ENCODE measurements at regions not wholly inside any gene's neighbourhood (a gene's known extent, or its start where the extent isn't known, plus 50 kb on each side); places are given as distances from the start of the nearest gene placed in this dataset.

- TF ChIP-seq, protein P1, sequence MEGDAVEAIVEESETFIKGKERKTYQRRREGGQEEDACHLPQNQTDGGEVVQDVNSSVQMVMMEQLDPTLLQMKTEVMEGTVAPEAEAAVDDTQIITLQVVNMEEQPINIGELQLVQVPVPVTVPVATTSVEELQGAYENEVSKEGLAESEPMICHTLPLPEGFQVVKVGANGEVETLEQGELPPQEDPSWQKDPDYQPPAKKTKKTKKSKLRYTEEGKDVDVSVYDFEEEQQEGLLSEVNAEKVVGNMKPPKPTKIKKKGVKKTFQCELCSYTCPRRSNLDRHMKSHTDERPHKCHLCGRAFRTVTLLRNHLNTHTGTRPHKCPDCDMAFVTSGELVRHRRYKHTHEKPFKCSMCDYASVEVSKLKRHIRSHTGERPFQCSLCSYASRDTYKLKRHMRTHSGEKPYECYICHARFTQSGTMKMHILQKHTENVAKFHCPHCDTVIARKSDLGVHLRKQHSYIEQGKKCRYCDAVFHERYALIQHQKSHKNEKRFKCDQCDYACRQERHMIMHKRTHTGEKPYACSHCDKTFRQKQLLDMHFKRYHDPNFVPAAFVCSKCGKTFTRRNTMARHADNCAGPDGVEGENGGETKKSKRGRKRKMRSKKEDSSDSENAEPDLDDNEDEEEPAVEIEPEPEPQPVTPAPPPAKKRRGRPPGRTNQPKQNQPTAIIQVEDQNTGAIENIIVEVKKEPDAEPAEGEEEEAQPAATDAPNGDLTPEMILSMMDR (conservative IDR thresholded peaks at IDR 0.05) = no peak
- WGBS (ENCODE audit: extremely low coverage, insufficient read length, low lambda C conversion rate) = no CpG with 5 or more reads among the region's 6 CpGs
Measured at GRCh38 chr2:11044201-11044600, 111.1 kb upstream of the SLC66A3 start.

More at GRCh38 chr2:11044201-11044600, 111.1 kb upstream of the SLC66A3 start:
- Histone ChIP-seq H2AK5ac (ENCODE audit: insufficient read length, low read length) (no peak overlapping the region), H2AFZ (ENCODE audit: low read length) (no peak overlapping the region), H3K27me3 (ENCODE audit: insufficient read depth, low read length) (no peaks in the 10 kb centered on the region), H2BK120ac (ENCODE audit: low read depth, low read length, poor library complexity, severe bottlenecking) (no peak overlapping the region), H3K79me1 (ENCODE audit: insufficient read depth, low read depth, low read length, poor library complexity, severe bottlenecking) (no peaks in the 10 kb centered on the region), H2BK20ac (ENCODE audit: low read depth, low read length, poor library complexity, severe bottlenecking) (no peak overlapping the region), H3K79me2 (ENCODE audit: insufficient read depth, low read length) (no peaks in the 10 kb centered on the region), H3K27ac (ENCODE audit: insufficient read length, low read depth, low read length) (no peak overlapping the region), H2BK5ac (ENCODE audit: insufficient read length, low read length) (no peak overlapping the region), H4K5ac (ENCODE audit: insufficient read length, low read depth, low read length) (no peak overlapping the region), H4K8ac (replicated peaks; ENCODE audit: insufficient read length, low read depth, low read length) (no peak overlapping the region), H4K91ac (ENCODE audit: insufficient read length, low read depth, low read length) (no peak overlapping the region), H3K9ac (ENCODE audit: extremely low read depth, insufficient read length, low read length) (no peak overlapping the region), H2BK12ac (ENCODE audit: insufficient read length, low read depth, low read length) (no peak overlapping the region), H3K4me1 (ENCODE audit: insufficient read depth, low read length) (peaks cover 4% of the 10 kb centered on the region; the same call in 1 of the 2 replicates), H3K4ac (ENCODE audit: low read depth, low read length) (no peak overlapping the region), H3K23me2 (ENCODE audit: insufficient read length, low read depth, low read length, poor library complexity, severe bottlenecking) (no peaks in the 10 kb centered on the region), H3K23ac (ENCODE audit: insufficient read length, low read depth, low read length) (no peak overlapping the region), H3K14ac (ENCODE audit: insufficient read depth, low read length) (no peak overlapping the region), H3K18ac (ENCODE audit: insufficient read length, low read depth, low read length) (no peak overlapping the region), H3T11ph (ENCODE audit: low read length) (no peak overlapping the region), H2BK15ac (ENCODE audit: low read depth, low read length) (no peak overlapping the region), H3K56ac (ENCODE audit: insufficient read length, low read depth, low read length) (no peak overlapping the region), H3K4me2 (ENCODE audit: insufficient read depth, insufficient read length, low read length) (no peak overlapping the region), H3K9me3 (ENCODE audit: control insufficient read depth, low read depth, low read length) (no peaks in the 10 kb centered on the region), H4K20me1 (ENCODE audit: control insufficient read depth, insufficient read depth, insufficient read length) (no peaks in the 10 kb centered on the region)
- Mint-ChIP-seq H3K36me3 (ENCODE audit: insufficient read depth in 1 of 3, low read depth in 3 of 3) (peaks cover 0 to 9% (median 6%) of the 10 kb centered on the region in 3 experiments; a peak in 2 of 7 replicates), H3K9me3 (peaks cover 7 to 9% of the 10 kb centered on the region in 2 experiments), H3K27me3 (ENCODE audit: low read depth) (peaks cover 4% of the 10 kb centered on the region; the same call in 1 of the 2 replicates), H3K4me3 (no peak overlapping the region), H3K4me1 (peaks cover 17 to 18% of the 10 kb centered on the region in 2 experiments), H3K27ac (no peak overlapping the region)
- no peak for DNase-seq
